Stimulated activated CD4-positive, alpha-beta T cell treated with anti-CD3 and anti-CD28 coated beads, Interleukin-1b, Interleukin-23, amount 100 ng/mL, for 24 hours (primary cell): ENCODE measurements at regions not wholly inside any gene's neighbourhood (a gene's known extent, or its start where the extent isn't known, plus 50 kb on each side); places are given as distances from the start of the nearest gene placed in this dataset.

Source experiments
- DNase-seq, 4 experiments: peaks; one replicate each; pipeline ENCODE4 v3.0.0-alpha.2; 2020; ENCODE audit warnings: low read depth in 4 of 4, low spot score in 1 of 4

DNA sequence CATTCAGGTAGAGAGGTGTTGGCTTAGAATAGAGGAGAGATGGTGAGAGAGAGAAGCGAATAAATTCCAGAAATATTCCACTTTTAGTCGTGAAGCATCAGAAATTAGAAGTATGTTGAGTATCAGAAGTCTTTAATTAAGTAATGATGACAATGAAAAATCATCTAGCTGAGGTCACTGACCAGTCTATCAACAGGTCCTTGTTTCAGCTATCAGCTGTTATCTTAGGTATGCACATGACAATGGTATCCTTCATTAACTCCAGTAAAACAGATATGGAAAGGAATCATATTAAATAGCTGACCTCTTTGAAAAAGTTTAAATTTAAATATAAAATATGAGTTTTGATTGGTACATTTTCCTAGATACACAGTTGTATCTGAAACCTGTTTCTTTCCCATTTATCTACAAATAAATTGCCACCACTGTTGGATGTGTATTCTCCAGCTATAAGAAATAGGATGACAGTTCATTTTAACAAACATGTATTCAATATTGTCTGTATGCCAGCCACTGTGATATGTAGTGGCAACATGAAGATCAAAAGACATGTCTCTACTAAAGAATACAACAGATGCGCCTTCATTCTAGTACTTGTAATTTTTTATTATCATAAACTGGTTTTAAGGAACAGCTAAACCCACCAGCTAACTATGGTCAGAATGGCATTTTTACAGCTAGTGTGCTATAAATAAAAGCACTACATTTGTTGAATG lies 424.2 kb upstream of the DCN start:
- no peak for DNase-seq

DNA sequence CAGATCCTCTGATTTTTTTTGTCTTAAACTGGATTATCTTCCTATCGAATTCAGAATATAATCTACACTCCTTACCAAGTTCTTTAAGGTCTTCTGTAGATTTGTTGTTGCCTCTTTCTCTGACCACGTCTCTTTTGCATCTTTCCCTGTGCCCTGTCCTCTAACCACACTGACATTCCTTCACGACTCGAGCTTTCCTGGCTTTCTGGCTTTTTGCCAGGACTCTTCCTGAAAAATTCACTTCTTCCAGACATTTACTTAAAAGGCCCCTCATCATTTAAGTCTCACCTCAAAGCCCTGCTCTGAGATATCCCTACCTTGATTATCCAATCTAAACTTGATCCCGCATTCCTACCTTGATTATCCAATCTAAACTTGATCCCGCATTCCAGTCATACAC lies 422.3 kb upstream of the DCN start:
- DNase-seq, result no peak

DNA sequence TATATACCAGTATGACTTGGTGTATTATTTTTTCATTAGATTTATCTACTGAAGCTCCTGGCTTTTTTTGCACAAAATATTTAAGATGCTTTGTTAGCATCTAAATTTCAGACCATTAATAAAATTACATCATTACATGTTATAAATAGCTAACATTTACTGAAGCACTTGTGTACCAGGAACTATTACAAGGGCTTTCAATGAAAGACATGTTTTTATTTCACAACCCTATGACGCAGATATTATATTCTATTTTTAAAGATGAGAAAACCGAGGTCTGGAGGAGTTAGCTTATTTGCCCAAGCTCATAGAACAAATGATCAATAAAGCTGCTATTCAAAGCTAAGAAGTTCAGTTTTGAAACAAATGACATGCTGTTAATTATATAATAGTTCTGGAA lies 420.4 kb upstream of the DCN start:
- DNase-seq, result no peak

DNA sequence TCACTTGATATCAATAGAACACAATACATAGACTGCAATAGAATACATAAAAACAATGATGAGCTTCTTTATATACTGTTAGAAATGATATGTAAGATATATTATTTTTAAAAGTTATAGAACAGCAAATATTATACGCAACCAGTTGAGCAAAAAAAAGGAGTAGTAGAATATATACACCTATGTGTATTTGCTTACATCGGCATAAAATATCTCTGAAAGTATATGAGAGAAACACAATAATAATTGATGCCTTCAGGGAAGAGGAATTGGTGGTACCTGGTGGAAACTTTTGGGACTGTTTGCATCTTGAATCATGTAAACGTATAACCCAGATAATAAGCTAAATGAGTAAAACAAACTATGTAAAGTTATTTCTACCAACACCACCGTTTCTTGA lies 418.4 kb upstream of the DCN start:
- no peak for DNase-seq

DNA sequence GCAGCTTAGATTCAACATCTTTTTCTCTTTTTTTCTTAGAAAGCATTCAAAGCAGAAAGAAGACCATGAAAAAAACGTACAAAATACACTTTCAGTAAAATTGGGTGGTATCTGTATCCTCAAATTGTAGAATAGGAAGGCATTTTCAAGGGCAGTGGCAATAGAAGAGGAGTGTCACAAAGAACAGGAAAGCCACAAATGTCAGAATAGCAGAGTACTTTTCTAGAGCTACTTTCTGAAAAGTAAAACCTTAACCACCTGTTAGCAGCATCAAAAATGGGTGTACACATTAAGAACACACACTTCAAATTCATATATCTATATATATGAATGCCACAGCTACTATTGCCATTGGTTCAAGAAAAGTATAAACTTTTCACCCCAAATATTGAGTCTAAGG lies 412.1 kb upstream of the DCN start:
- DNase-seq, result no peak

DNA sequence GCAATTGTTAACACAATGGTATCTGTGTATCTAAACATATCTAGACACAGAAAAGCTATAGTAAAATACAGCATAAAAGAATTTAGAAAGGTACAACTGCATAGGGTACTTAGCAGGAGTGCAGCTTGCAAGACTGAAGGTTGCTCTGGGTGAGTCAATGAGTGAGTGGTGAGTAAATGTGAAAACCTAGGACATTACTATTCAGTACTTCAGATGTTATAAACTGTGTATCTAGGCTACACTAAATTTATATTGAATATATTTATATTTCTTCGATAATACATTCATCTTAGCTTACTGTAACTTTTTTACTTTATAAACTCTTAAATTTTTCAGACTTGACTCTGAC lies 409.0 kb upstream of the DCN start:
- DNase-seq, result no peak

DNA sequence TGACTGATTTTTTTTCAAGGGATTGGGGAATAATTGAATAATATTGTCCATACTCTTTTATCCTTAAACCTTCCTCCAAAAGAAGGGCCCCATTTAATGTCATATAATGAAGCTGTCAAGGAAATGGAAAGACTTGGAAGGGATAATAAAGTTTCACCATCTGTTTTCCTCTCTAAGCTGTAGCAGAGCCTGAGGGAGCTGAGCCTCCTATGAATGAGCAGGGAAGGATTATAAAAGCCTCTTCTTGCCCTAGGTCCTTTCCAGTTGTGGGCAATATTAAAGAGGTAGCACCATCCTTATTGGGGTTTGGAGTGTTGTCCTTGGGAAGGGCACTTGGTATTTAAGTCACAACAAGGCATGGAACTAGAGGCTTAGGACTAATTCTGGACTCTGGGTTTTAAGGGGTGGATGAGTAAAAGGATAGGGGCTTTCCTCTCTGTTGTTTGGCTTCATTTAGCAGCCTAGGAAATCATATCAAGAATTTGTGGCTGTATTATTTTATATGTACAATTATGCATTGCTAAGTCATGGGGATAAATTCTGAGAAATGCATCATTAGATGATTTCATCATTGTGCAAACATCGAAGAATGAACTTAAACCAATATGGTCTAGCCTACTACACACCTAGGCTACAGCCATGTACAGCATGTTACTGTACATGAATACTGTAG lies 408.5 kb upstream of the DCN start:
- no peak for DNase-seq

DNA sequence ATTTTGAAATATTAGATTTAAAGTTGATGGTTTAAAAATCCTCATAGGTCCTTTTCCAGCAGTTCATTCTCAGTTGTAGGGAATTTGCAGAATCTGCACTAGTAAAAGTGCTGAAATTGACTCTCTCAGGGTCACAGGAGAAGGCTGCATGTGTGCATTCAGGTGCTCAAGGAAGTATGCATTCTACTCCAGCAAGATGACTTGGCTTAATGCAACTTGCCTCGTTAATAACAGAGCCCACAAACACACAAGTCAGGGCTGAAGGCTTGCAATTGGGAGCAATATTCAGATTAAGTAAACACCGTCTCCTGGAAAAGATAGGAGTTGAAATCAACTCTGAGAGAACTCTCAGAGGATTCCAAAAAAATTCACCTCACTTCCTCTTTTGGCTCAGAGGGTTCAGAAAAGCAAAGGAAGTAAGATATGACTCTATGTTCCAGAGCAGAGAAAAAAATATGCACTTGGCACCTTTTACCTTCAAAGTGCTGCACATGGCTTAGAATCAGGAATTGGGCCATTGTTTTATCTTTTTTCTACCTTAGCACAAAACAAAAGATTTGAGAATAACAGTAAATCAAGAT lies 406.3 kb upstream of the DCN start:
- no peak for DNase-seq

DNA sequence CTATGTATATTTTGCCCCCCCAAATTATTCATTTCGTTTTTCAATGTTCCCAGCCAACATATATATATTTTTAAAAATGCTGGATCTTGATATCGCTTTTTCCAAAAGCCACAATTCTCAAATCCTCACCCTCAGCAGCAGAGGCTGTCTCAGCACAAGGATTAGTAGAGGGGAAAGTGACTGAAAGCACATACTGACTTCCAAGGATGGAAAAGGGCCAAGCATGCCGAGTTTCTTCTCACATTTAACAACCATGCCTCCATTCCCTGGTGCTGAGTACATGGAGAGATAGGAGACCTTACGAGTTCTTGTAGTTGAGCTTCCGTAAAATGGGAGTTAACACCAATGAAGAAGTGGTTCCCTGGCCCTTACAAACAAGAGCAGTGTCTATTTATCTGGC lies 403.4 kb upstream of the DCN start:
- no peak for DNase-seq

DNA sequence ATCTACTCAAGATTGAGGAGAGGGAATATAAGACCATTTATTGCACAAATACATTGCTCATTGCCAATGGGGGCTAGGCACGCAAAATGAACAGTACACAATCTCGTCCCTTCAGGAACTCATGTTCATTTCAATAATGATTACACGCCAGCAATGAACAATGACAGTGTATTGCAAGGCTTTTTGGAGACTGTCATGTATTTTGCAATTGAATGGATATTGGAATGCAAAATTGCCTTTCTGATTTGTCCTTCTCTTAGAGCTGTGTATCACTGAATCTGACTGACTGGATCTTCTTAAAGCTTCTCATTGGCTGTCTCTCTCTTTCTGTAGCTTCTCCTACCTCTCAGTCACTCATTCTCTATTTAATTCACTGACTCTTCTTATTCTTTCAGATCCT lies 400.2 kb upstream of the DCN start:
- no peak for DNase-seq

DNA sequence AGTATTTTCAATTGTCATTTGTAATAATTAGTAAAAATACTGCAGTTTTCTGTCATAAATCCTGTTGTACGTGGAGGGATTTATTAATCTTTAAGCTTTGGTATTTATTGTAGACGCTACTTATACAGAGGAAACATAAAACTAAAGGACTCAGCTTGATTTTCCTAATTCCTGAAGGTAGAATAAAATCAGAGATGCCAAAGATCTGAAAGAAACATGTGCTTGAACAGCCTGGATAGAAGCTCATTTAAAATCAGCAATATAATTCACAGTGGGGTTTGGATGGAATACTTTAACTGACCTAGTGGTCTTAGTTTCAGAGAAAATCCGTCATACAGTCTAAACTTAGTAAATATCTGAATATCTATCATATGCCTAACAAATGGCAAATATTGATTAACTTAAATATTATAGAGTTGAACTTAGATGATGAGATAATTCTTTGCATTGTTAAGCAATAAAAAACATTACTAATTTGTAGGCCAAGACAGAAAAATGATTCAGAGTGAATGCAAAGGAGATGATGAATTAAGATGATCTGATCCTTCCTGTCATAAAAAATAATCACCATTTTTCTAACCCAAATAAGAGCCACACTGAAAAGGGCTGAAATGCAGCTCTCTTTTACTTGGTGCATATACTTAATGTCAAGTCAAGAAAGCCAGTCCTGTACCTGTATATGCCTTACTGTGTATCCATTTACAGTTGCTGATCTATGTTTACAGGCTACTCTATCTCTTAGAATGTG lies 397.1 kb upstream of the DCN start:
- no peak for DNase-seq

DNA sequence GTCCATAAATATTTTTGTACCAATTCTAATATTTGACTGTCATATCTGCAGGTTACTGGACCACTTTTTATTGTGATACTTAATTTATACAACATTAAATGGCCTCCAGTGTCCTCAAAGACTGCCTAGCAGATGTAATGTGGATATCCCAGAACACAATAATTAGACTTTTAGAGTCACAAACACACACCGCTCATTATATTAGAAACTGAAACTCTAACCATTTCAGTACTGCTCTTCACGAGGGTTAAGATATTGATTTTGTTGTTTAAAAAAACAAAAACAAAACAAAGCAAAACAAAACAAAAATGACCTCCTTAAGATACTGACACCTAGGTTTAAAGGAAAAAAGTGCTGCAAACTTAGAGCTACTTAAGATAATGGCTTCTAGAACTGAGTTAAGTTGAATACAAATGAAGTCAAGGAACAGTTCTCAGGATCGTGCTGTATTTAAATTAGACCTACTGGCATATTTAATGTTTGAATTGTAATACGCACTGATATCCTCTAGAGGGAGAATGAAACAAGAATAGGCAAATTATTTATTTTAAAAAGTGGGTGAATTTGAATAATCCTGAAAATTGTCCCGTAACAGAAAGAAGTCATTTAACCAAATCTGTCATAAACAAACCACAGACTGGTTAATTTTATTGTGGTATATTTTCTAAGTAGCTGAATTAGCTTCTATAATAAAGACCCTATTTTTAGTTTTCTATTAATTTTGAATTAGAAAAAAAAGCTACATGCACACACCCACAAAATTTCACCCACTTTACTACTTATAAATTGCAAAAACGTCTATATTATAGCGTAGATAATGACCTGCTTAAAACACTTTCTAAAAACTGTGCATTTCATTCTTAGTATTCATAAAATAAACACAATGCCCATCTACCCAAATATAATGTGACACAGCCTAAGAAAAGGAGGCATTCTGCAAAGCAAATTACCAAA lies 395.2 kb upstream of the DCN start:
- no peak for DNase-seq

DNA sequence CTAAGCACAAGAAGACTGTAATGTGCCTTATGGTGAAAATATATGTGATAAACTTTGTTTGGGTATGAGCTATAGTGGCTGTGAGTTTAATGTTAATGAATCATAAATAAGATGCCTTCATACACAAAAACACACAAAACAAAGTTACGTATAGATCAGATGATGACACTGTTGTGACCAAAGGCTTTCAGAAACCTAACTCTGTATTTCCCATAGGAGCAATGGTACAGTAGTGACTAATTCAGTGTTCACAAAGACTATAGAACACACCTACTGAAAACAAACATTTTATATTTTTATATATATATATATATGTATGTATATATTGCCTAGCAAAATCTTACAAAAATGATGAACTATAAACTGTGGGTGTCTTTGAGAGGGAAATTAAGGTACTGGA lies 393.8 kb upstream of the DCN start:
- no peak for DNase-seq

DNA sequence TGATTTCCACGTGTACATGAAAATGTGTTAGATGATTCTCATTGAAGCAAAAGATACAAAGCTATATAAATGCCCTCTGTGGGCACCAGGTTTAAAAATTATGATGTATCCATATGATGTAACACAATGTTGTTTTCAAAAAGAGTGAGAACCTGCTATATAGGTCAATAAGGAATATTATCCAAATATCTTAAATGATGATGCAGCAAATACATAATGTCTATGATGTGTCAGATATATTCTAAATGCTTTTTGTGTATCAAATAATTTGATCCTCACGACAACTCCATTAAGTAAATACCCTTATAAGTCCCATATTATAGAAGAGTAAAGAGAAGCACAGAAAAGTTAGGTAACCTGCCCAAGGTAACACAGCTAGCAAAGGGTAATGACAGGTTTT lies 393.0 kb upstream of the DCN start:
- no peak for DNase-seq

DNA sequence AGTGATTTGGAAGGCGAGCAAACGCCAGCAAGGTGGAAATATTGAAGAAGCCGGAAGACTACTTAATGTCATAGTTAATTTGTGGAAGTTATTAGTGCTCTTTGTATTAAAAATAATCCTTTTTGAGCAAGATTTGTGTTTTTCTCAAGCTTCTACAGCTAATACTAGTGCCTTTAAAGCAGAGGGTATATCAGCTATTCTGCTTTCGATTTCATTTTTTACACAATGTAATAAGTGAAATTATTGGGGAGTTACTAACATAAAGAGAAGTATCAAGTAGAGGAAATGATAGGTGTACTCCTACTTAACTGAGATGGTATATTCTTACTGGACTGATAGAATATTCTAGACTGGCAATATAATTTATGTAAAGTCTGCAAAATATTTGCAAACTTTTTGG lies 392.4 kb upstream of the DCN start:
- DNase-seq, result no peak

DNA sequence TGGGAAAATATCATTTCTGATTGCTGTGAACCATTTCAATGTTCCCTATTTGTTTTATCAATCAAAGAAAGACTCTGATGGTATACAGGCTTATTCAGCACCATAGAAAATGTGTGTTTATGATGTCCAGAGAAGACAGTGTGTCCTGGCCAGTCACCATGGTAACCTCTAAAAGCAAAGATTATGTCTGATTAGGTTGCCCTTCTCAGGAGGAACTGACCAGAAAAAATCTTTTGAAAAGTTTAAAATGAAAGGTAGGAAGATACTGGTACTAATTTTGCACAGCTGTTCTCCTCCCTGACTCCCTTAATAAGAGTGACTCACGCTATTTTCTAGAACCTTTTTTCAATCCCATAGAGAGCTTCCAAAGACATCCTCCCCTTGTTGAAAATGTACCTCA lies 391.8 kb upstream of the DCN start:
- no peak for DNase-seq

DNA sequence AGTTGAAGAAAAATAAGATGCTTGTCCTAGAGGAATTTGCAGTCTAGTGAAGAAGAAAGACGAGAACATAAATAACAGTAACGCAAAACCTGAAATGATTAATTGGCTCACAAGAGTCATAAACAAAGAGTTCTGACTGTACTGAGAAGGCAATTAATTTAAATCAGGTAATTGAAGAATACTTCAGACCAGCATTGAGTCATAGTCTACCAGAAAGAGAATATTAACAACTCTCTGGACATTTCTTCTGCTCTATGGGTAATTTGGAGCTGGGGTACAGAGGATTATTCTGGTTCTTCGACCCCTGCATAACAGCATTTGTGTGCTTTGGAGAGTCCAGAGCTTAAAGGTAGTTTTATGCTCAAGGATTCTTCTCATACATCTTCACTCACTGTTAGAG lies 390.3 kb upstream of the DCN start:
- DNase-seq, result no peak

DNA sequence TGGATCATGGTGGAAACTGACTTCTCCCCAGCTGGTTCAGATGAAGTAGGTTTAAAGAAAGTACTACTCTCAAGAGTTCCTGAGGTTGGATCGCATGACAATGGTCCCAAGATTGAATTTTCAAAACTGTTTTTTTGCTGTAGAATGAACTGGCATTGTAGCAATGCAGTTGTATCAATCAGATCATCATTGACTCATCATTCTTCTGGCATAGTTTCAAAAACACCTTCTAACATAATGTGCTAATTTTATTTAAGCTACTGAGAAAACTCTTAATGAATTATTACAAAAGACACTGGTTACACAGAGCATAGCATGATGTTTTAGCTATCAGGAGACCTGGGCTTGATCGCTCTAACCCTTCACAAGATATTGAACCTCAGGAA lies 384.5 kb upstream of the DCN start:
- no peak for DNase-seq

DNA sequence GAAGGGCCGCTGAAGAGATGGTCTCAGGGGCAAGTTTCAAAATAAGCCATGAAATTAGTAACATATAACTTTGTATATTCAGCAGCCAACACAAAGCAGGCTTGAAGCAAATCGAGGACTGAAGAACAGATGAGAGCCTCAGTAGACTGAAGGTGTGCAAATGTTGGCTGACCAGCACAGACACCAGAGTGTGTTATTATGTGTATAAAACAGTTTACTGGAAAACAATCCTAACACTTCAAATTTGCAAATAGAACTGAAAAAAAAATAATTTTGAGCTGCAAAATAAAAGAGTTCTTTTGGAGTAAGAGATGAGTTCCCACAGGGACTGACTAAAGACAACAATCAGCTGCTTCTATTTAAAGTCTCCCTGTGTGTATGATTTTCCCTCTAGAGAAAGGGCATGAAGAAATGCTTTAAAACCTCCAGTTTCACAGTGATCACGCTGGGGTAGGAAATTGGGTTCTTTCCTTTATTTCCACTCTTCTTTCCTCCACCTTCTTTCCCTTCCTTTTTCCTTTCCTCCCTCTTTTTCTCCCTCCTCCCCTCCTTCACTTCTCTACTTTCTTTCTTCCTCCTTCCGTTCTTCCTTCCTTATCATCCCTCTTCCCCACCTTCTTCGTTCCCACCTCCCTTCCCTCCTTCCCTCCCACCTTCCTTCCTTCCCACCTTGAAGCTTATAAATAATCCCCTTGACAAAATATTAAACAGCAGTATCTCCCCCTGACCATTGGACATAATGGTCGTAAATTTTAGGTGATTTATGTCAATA lies 383.9 kb upstream of the DCN start:
- DNase-seq, result no peak

DNA sequence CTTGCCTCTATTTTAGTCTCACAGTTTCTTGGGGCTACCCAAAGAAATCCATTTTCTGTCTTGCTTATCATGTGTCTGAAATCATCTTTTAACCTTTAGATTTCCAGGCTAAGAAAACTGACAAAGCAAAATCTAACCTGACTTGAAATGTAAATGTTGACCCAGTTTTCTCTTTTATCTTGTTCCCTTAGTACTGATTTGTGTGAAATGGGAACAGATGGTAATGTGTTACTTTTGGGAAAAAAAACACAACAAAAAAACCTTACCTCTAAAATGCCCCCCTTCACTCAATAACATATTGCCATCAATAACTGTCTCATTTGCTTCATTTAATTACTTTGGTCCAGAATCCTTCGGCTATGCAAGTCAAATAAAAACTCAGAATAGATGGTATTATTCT lies 383.2 kb upstream of the DCN start:
- no peak for DNase-seq
